HG03139 (cell line): ENCODE measurements at regions not wholly inside any gene's neighbourhood (a gene's known extent, or its start where the extent isn't known, plus 50 kb on each side); places are given as distances from the start of the nearest gene placed in this dataset.
"Not testable (repeated sequence)": the region's sequence is repeated elsewhere in the genome, so short reads cannot be mapped to it uniquely, and the experiment has no call there.

Experiments
- ATAC-seq: cut with Tn5 transposase; IDR thresholded peaks from one replicate; pipeline ENCODE4 v1.9.1; 2021; ENCODE audit not compliant: unreplicated experiment

DNA sequence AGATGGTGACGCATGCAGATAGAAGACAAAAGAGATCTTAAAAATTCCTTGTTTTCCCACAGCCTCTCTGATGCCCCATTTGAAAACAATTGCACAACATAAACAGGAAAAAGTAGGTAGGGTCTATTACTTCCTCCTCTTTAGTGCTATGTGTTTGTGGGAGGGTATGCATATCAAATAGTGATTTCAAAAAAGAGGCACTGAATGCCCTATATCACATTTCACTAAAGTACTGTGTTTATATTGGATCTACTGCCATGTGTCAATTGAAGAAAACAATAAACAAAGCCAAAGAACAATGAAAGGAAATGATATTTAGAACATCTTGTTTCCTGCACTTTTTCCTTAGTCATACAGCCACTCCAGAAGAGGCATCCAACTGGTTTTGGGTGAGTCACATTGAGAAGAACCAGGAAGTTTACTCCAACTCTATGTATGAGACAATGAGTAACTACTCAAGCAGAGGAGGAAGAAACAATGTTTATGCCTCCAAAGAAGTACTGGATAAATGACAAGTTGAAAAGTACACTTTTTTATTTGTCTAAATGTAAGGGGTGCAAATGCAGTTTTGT is 583.6 kb downstream of the FBXO15 start:
- no peak for ATAC-seq

DNA sequence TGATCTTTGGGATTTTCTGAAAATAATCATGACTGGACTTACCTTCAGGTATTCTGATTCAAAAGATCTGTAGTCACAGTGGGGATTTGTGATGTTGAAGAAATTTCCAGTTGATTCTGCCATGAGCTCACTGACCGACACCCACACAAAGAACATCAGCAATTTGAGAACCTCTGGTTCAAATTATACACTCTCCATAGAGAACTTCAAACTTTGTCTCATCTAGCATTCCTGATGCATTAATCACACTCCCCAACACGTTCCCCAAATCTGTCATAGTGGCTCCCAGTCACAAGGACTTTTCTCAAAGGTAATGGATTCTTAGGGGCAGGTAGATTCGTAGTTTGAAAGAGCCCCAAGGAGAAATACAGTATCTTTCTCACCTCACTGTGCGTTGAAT is 584.3 kb downstream of the FBXO15 start:
- no peak for ATAC-seq

DNA sequence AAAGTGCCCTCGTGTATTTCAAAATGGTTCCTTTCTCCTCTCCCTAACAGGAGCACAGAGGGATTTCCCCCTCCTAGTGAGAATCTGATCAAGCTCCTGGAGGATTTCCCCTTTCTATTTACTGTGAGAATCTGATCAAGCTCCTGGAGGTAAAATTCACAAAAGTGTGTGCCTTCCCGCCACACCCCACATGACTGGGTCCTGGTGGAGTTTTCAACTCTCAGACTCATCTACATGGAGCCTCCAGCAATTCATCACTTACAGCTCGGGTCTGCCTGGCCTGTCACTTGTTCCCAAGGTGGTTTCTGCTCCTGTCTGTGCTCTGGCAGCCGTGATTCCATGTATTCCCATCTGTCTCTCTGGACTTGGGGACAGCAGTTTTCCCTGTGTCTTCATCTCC is 590.7 kb downstream of the FBXO15 start:
- ATAC-seq = no peak

DNA sequence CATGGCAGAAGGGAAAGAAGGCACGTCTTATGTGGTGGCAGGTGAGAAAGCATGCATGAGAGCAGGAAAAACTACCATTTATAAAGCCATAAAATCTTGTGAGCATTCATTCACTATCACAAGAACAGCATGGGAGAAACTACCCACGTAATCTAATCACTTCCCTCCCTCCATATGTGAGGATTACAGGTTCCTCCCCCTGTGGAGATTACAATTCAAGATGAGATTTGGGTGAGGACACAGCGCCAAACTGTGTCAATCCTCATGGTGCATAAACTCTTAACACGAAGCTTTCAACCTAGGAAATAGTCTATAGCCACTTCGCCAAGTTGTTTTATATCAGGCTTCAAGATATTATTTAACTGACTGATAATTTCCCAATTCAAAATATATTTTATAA is 595.5 kb downstream of the FBXO15 start:
- ATAC-seq = no peak

GRCh38 chr18:73551211-73551610 is 596.4 kb downstream of the FBXO15 start:
- no peak for ATAC-seq

- ATAC-seq = no peak
These were observed 598.4 kb downstream of the FBXO15 start for GRCh38 chr18:73549236-73549635.

DNA sequence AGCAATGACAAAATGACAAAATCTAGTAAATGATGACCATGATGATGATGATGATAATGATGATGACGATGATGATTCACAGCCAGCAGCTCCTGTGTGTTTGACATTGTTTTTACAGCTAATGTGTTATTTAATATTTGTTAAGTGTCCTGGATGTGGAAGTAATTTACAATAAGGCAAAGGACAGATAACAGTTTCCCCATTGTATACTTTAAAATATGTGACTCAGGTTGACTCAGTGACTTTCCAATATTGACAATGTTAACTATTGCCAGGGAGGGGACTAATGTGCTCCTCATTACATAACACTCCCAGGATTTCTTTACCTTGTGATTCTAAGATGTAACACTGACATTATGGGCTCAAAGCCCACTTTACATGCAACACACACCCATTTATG is 602.2 kb downstream of the FBXO15 start:
- no peak for ATAC-seq

DNA sequence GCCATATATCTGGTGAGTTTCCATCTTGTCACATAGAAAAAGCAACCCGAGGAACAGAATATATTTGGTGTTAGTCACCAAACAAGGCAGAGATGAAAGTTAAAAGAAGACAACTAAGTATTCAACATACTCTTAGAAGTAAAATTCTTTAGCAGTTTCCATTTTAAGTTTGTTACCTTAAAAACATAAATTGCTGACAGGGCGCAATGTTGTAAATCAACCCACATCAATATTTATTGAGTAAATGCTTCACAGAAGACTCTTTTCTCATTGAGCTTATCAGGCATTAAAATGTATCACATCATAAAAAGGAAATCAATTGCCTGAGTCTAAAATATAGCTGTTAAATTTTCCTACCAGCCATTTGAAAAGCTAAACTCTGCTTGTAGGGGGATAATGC is 603.0 kb downstream of the FBXO15 start:
- no peak for ATAC-seq

GRCh38 chr18:73544032-73544431 is 603.6 kb downstream of the FBXO15 start:
- no peak for ATAC-seq

GRCh38 chr18:73535990-73536389 is 611.6 kb downstream of the FBXO15 start:
- ATAC-seq = no peak

DNA sequence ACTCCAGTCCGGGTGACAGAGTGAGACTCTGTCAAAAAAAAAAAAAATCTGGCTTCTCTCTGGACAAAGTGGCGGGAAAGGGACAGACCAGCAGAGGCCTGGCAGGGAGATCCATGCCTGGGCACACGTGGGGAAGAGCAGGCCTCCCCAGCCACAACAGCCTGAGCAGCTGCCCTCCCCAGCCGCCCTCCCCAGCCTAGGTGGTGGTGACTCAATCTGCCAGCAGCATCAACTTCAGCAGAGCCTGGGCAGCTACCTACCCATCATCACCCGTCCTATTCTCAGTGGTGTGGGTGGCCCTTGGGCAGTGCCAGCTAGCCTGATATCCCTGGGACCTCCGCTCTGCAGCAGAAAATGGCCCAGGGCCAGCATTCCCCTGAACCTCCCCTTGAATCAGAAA is 612.4 kb downstream of the FBXO15 start:
- no peak for ATAC-seq

GRCh38 chr18:73531601-73532000 is 616.0 kb downstream of the FBXO15 start:
- no peak for ATAC-seq

DNA sequence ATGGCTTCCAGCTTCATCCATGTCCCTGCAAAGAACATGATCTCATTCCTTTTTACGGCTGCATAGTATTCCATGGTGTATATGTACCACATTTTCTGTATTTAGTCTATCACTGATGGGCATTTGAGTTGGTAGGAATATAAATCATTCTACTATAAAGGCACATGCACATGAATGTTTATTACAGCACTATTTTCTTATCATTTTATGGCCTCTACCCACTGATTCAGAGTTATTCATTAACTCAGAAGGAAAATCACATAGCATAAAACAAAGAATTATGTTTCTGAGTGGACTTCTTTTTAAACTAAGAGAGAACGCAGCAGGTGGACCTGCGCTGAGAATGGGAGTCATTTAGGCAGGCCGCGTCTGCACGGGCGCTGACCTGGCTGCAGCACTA is 619.6 kb downstream of the FBXO15 start:
- no peak for ATAC-seq

GRCh38 chr18:73520229-73520628 is 627.4 kb downstream of the FBXO15 start:
- ATAC-seq = no peak

DNA sequence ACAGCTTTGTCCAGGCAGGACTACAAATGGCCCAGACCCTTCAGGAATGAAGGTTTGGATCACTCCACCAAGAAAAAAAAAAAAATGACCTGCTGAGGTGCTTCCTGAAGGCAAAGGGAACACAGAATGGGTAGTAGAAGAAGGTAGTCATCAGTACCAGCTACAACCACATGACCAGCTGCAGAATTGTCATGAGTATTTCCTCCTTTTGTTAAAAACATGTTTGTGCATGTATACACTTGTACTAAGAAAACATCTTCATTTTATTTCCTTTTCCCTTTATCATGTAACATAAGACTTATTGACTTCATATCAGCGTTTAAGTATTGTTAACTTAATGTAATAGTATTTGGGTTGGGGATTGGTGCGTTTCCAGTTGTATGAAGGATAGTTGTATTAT is 631.6 kb downstream of the FBXO15 start:
- not testable (repeated sequence) for ATAC-seq

DNA sequence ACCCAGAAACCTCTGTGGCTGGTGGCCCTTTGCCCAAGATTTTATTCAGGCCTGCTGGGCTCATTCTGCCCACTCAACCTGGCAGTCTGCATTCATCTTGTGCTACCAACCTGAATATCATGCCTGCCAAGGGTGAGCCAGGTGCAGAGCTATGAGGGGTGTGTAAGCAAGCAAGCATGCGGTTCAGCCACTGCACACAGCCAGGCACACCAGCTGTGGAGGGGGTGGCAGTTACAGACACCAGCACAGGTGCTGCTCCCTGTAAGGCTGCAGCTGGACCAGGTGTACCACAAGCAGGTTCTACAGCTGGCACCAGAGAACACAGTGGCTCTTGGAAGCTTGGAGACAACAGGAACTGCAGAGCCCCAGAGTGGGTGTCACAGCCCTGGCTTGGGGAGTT is 633.2 kb downstream of the FBXO15 start:
- ATAC-seq = no peak

DNA sequence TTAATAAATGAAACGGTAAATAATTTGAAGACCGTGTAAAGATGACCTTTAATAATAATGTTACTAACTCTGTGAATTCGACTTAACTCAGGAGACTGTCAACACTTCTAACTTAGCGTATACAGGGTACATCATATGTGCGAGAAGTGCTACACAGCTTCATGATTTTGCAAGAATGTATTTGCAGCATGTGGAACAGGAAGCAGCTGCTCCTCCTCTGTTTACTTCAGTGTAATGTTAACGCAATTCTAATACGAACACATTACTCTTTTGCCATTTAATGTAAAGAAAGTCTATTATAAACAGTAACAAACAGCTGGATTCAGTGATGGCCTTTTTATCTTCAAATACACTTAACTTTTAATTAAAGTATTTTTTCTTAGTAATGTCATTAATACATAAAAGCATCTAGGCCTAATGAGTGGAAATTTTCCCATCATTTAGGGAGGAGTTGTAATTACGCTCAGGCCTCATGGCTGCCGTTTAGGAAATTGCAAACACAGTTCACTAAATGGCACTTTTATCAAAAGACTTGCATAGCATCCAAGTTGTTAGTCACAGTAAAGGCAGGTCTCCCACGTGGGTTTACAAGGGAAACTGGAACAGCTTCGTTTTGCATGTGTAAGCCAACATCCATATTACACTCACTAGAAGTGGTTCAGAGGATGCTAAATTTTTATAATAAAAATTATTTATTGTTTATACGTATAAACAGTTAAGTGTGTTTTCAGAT is 635.7 kb downstream of the FBXO15 start:
- no peak for ATAC-seq

GRCh38 chr18:73509460-73509859 is 638.2 kb downstream of the FBXO15 start:
- no peak for ATAC-seq

DNA sequence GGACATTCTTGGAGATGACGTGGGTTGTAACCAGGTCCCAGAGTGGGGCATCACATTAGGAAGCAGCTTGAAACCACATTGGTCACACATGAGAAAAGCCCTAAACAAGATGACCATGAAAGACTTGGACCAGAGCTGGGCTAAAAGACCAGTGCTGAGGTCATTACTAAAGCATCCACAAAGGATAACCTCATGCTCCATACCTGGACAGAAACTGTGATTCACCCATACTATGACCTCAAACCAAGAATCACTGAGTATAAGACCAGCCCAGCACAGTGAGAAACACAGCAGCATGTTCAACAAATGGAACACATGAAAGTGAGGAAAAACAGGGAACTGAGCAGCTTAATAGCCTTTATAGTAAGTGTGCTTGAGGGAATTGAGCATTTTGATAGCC is 635.5 kb upstream of the NETO1 start:
- ATAC-seq = no peak

DNA sequence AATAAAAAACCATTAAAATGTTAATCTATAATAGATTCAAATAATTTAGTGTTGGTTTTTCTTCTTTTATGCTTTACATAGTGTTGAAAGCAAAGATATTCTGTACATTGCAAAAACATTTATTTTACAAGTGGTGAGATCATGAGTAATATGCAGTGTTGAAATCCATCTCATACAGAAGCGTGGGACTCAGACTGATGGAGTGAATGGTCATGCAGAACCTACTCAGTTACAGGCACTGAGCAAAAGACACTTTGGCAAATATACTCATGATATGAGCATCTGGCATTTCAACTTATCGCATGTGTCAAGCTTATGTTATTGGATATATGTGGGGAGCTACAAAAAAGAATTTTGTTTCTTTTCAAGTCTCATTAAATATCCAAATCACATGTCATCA is 620.2 kb upstream of the NETO1 start:
- no peak for ATAC-seq

DNA sequence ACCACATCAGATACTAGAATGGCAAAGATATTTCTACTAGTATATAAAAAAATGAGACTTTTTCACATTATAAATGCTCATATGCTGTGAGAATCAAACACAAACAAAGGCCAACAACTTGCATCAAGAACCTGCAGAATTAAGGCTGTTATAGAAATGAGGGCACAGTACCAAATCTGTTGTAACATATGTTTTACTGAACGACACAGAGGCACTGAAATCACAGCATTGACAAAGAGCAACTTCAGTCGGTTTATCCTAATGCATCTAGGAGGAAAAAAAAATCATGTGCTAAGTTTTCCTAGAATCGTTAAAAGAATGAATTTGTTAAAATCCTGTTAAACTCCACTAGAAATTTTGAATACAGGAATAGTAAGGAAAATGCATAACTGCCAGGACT is 617.4 kb upstream of the NETO1 start:
- ATAC-seq = no peak

DNA sequence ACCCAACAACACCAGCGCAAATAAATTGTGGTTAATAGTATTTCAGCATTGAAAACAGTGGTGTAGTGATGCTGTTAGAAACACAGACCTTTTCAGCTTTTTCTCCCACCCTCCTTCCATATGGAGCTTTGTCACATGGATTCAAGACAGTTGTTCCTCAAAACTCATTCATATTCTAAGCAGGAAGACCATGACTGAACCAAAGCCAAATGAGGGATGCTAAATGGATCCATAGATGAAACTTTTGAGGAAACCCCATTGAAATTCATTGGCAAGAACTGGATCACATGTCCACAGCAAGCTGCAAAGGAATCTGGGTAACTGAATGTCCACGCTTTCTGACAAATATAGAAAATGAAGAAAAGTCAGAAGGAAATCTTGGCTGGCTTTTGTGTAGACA is 615.1 kb upstream of the NETO1 start:
- no peak for ATAC-seq

DNA sequence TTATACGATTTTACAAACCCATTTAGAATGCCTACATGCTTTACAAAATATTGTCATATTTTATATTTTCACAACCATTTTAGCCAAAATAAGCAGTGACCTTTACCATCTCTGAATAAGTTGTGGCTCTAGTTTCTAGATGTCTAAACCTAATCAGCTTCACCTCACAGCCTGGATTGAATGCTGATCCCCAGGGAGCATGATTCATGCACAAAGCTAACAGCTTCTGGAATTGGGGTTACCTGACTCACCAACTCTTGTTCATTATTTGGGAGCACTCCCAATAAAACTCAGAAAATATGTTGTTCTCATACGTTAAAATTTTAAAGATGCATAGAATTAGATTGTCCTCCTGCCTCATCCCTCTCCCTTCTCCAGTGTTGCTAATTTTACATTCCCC is 611.7 kb upstream of the NETO1 start:
- ATAC-seq = no peak
